GM20431 (cell line): ENCODE measurements at regions not wholly inside any gene's neighbourhood (a gene's known extent, or its start where the extent isn't known, plus 50 kb on each side); places are given as distances from the start of the nearest gene placed in this dataset.

Experiments
- in situ Hi-C: fragments of 300-500 bp; cut with MseI, MboI; formaldehyde crosslinking; loops from one replicate; pipeline ENCODE4 v1.15.0; 2020; ENCODE audit warnings: low sequenced_read_pairs; ENCODE audit not compliant: unreplicated experiment

- in situ Hi-C loops = no loop called here
Measured at GRCh38 chr14:97644365-97644764, 847.2 kb downstream of the VRK1 start.

GRCh38 chr14:97649752-97650151 is 852.6 kb downstream of the VRK1 start:
- in situ Hi-C loops = no loop called here

DNA sequence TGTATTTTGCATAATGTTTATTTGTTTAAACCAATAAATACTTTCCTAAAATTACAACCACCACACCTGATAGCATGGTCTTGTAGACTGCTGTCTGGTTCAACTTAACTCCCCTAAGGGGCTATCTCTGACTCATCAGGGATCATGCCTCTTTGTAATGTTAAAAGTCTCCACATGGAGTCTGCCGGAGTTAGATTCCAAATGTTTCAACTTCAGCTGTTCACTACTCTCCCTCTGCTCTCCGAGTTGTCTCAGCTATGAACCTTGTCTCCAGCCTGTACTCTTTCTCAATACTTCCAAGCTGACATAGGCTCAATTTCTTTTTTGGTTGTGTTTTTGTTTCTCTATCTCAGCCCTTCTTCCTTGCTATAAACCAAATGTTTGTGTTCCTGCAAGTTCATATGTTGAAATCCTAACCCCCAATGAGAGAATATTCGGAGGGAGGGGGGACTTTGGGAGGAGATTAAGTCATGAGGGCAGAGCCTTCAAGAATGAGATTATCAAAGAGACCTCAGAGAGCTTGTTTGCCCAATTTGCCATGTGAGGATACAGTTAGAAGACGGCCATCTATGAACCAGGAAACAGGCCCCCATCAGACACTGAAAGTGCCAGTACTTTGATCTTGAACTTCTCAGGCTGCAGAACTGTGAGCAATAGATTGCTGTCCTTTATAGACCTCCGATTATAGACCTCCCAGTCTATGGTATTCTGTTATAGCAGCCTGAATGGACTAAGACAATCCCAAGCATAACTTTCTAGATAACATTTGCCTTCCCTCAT is 858.2 kb downstream of the VRK1 start:
- in situ Hi-C loops = no loop called here

GRCh38 chr14:97657609-97658008 is 860.4 kb downstream of the VRK1 start:
- in situ Hi-C loops = no loop called here

GRCh38 chr14:97687944-97688630 is 890.9 kb downstream of the VRK1 start:
- in situ Hi-C loops = no loop called here

- in situ Hi-C loops = no loop called here
Measured at GRCh38 chr14:97688631-97689336, 891.6 kb downstream of the VRK1 start.

- in situ Hi-C loops = no loop called here
Measured at GRCh38 chr14:97692084-97692483, 894.9 kb downstream of the VRK1 start.

GRCh38 chr14:97695456-97695981 is 898.3 kb downstream of the VRK1 start:
- in situ Hi-C loops = no loop called here

DNA sequence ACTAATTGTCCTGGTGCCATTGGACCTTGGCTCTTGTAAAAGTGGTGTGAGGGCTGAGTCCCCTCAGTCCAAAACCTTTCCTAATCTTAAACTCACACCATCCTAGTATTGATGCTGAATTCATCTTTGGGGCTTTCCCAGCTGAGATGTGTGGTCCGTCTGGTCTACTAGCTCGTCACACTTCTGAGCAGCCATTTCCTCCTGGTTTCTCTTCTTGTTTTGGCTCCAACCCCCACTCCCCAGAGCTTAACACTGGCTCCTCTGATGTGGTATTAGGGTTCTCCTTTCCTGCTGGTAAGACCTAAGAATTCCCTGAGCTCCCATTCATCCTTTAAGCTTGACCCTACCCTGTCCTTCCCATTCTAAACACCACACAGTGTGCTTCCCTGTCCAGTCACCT is 900.6 kb downstream of the VRK1 start:
- in situ Hi-C loops = no loop called here

GRCh38 chr14:97699026-97699425 is 901.8 kb downstream of the VRK1 start:
- in situ Hi-C loops = no loop called here

DNA sequence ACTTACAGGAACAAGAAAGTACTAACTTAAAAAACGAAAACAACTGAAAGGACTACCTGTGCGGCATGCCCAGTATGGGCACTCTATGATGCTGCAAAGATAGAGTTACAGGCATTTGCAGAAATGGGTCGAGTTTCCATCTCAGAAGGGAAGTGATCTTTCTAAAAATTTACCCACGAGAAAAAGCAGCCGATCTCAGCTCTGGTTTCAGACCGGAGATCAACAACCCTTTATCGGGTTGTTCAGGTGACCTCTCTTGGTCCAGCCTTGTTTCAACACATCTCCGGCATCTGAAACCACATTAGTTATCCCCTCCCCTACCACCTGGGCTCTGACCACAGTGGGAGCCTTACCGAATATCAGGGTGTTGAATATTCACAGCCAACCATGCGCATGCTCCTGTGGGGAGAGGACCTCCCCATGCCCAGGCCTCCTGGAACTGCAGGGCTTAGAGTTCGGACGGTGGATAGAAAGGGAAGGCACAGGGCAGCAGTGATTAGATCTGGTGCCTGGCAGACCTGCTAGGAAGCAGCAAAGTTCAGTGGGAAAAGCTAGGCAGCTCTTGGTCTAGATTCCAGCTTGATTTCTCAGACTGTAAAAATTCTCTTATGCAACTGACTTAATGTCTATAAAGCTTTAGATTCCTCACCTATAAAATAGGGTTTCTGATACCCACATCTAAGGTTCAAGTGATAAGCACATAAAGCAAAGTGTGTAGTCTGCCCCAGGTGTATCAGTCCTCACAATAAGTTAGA is 906.0 kb downstream of the VRK1 start:
- in situ Hi-C loops = no loop called here

GRCh38 chr14:97704316-97704885 is 907.2 kb downstream of the VRK1 start:
- in situ Hi-C loops = no loop called here

- in situ Hi-C loops = no loop called here
Measured at GRCh38 chr14:97705107-97705506, 907.9 kb downstream of the VRK1 start.

GRCh38 chr14:97705976-97706375 is 908.8 kb downstream of the VRK1 start:
- in situ Hi-C loops = no loop called here

DNA sequence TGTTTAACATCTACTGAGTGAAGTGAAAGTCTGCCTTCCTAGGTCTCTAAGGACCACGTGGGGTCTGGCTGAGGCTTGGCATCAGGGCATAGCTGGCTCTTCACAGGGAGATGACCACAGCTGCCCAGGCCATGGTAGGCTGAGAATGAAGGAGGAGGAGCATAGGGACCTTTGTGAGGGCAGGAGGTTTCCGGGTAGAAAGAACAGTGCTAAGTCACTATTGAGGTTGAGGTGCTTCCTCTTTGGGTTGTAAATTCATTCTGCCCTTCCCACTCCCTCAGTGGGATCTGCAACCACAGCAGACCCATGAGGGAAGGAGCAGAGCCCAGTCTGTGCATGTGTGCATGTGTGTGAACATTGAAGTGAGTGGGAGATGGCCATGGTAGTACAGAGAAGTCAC is 909.6 kb downstream of the VRK1 start:
- in situ Hi-C loops = no loop called here

DNA sequence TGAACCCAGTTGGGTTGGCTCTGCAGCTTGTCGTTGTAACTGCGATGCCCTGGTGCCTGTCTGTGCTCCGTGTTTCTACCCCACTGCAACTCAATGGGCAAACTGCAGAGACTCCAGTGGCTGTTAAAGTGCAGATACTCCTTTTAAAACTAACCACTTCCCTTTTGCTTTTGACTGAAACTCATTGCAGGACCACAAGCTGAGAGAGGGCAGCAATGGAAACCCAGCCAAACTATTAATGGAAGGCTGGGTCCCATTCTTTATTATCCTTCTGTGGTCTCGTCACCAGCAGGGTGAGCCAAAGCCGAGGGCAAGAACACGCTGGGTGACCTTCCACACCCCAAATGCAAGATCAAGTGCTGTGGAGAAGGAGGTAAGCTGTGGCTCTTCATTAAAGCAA is 910.4 kb downstream of the VRK1 start:
- in situ Hi-C loops = no loop called here

DNA sequence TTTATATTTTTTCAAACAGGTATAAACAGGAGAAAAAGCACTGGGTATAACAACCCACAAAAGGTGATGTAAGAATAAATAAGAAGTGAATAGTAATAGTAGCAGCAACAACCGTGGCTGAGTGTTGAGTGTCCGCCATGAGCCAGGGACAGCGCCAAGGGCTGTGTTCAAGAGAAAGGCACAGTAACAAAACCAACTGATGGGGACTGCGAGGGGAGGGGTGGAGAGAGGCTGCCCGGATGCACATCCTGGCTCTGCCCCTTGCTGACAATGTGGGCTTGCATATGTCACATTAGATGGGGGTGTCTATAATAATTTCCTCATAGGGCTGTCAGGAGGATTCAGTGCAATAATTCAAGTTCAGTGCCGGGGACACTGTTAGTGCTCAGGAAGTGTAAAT is 912.4 kb downstream of the VRK1 start:
- in situ Hi-C loops = no loop called here

GRCh38 chr14:97710726-97711125 is 913.5 kb downstream of the VRK1 start:
- in situ Hi-C loops = no loop called here

DNA sequence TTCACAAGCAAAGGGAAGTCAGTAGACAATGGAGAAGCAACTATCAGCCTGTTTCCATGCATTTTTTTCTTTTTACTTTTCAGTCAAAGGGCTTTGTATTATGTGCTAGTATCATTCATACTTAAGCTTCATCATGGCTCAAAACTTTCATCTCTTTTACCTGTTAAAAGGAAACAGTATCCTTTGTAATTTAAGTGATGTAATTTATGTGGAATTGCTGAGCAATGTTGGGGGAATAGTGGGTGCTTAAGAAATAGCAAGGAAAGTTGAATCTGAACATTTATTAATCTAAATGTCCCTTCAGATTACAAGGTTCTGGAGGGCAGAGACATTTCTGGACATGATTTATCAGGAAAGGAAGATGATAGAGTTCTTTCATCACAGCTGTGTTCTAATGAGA is 915.3 kb downstream of the VRK1 start:
- in situ Hi-C loops = no loop called here

GRCh38 chr14:97713023-97713422 is 915.8 kb downstream of the VRK1 start:
- in situ Hi-C loops = no loop called here
